ENCODE measurements at regions not wholly inside any gene's neighbourhood (a gene's known extent, or its start where the extent isn't known, plus 50 kb on each side); places are given as distances from the start of the nearest gene placed in this dataset.
A peak's percentile ranks its signal among the peaks of the same experiment; 100 is the strongest.

- peak; percentile 83 for TF ChIP-seq CTCF (IDR thresholded peaks at IDR 0.05; ENCODE audit: poor library complexity)
- no peak for TF ChIP-seq EZH2phosphoT487 (IDR thresholded peaks at IDR 0.05; ENCODE audit: low read depth, severe bottlenecking, unreplicated experiment)
Observed at GRCh38 chr10:6920072-6921019, 340.3 kb upstream of the PRKCQ start.
